K562 (cell line): ENCODE measurements at regions not wholly inside any gene's neighbourhood (a gene's known extent, or its start where the extent isn't known, plus 50 kb on each side); places are given as distances from the start of the nearest gene placed in this dataset.

ENCODE experiments used
- ATAC-seq: fragments of 200-7000 bp; cut with Tn5 transposase; 3 replicates; pipeline ENCODE4 v1.9.1; 2020; ENCODE audit warnings: moderate library complexity
- BruUV-seq: library from RNA; stranded (reverse); fragments of 400-500 nt; replicated peaks from 2 replicates; lab custom pipeline; 2021; lab: Mats Ljungman, UMichigan
- CTCF ChIA-PET: fragments of 300-600 bp; formaldehyde crosslinking; extraction: SDS; loops from one replicate; lab custom pipeline; 2021; ENCODE audit warnings: low intra/inter-chr PET ratio; lab: Yijun Ruan, JAX
- POLR2A ChIA-PET: fragments of 300-600, 350-650 bp; sonication (Branson Sonifier 250); formaldehyde crosslinking; extraction: SDS; loops from one replicate; lab custom pipeline; 2021; ENCODE audit warnings: antibody characterized with exemption, inconsistent platforms; lab: Yijun Ruan, JAX
- DNase-seq, 4 experiments: peaks; one replicate each; pipeline versions ENCODE4 v3.0.0 to v3.0.0-alpha.2; 2011 to 2018; ENCODE audit warnings: low spot score in 3 of 4, mixed read lengths in 3 of 4; ENCODE audit errors: extremely low read depth in 1 of 4
- FAIRE-seq: peaks from 2 replicates; lab custom pipeline; 2011; peaks lifted over from hg19 to GRCh38; lab: Jason Lieb, UNC
- H2AFZ ChIP-seq: 2 replicates; pipeline ENCODE4 v1.6.0; 2011; ENCODE audit warnings: low read depth, low read length, control low read depth, inconsistent platforms
- H3K27ac ChIP-seq: fragments of 200-600 bp; 3 replicates; pipeline ENCODE4 v1.8.0; 2011; ENCODE audit warnings: low read depth, mild to moderate bottlenecking, control low read depth, inconsistent platforms, low read length, moderate library complexity, mixed read lengths; ENCODE audit errors: extremely low read depth
- H3K27me3 ChIP-seq, 2 experiments: fragments of 300-600 bp in 1 of 2; 2 replicates in 1 of 2; 3 replicates in 1 of 2; pipeline versions ENCODE4 v1.6.0 to v1.8.0; 2011; ENCODE audit warnings: inconsistent platforms in 2 of 2, low read length in 2 of 2, mild to moderate bottlenecking in 1 of 2, mixed read lengths in 1 of 2, moderate library complexity in 1 of 2; ENCODE audit not compliant: control insufficient read depth in 2 of 2, insufficient read depth in 2 of 2
- H3K36me3 ChIP-seq: fragments of 300-600 bp; 3 replicates; pipeline ENCODE4 v1.8.0; 2011; ENCODE audit warnings: mild to moderate bottlenecking, low read length, inconsistent platforms; ENCODE audit not compliant: control insufficient read depth, insufficient read depth
- H3K4me1 ChIP-seq, 2 experiments: fragments of 200-600 bp in 1 of 2; replicated peaks in 1 of 2; 2 replicates in 1 of 2; 3 replicates in 1 of 2; pipeline versions ENCODE4 v1.5.1 to v1.8.0; 2011; ENCODE audit warnings: inconsistent platforms in 2 of 2, low read length in 2 of 2, mild to moderate bottlenecking in 1 of 2, mixed read lengths in 1 of 2, moderate library complexity in 1 of 2; ENCODE audit not compliant: control insufficient read depth in 2 of 2, insufficient read depth in 2 of 2
- H3K4me2 ChIP-seq: 2 replicates; pipeline ENCODE4 v1.6.1; 2011; ENCODE audit warnings: low read length, control low read depth, inconsistent platforms, mixed read lengths; ENCODE audit not compliant: insufficient read depth
- H3K4me3 ChIP-seq: fragments of 200-600 bp; sonication (generic), shearing (Covaris generic); 2 replicates; pipeline ENCODE4 v1.5.1; 2016; ENCODE audit warnings: control low read depth, inconsistent platforms
- H3K79me2 ChIP-seq: fragments of 200-600 bp; 3 replicates; pipeline ENCODE4 v1.8.0; 2011; ENCODE audit warnings: low read length, inconsistent platforms; ENCODE audit not compliant: control insufficient read depth, insufficient read depth
- H3K9ac ChIP-seq, 2 experiments: 2 replicates each; pipeline versions ENCODE4 v1.6.0 to v1.6.1; 2011; ENCODE audit warnings: low read depth in 2 of 2, low read length in 2 of 2, control low read depth in 1 of 2, inconsistent platforms in 1 of 2, mild to moderate bottlenecking in 1 of 2, mixed read lengths in 1 of 2; ENCODE audit not compliant: insufficient read depth in 1 of 2
- H3K9me1 ChIP-seq: one replicate; pipeline ENCODE4 v1.6.0; 2011; ENCODE audit warnings: inconsistent platforms, mild to moderate bottlenecking, low read length, moderate library complexity; ENCODE audit not compliant: control insufficient read depth, insufficient read depth
- H3K9me3 ChIP-seq: replicated peaks from 2 replicates; pipeline ENCODE4 v1.5.1; 2011; ENCODE audit warnings: low read depth, low read length, inconsistent platforms; ENCODE audit not compliant: control insufficient read depth, insufficient read depth
- H4K20me1 ChIP-seq: replicated peaks from 2 replicates; pipeline ENCODE4 v1.6.1; 2011; ENCODE audit warnings: low read length, inconsistent platforms, mixed read lengths; ENCODE audit not compliant: control insufficient read depth, insufficient read depth
- ARID3B ChIP-seq: fragments of 250-450 bp; sonication (Bioruptor Pico); IDR thresholded peaks from 2 replicates; pipeline ENCODE4 v1.4.0; 2020; ENCODE audit warnings: borderline replicate concordance
- BRF1 ChIP-seq: IDR thresholded peaks from 3 replicates; pipeline ENCODE4 v1.6.1; 2011; ENCODE audit warnings: borderline replicate concordance, mild to moderate bottlenecking; ENCODE audit not compliant: insufficient read length; ENCODE audit errors: extremely low read depth
- ETS1 ChIP-seq: conservative IDR thresholded peaks from 2 replicates; pipeline ENCODE4 v1.6.1; 2011; ENCODE audit warnings: low read depth, mild to moderate bottlenecking, low read length; ENCODE audit not compliant: control insufficient read depth
- HIVEP1 ChIP-seq: fragments of 250-450 bp; sonication (Bioruptor Pico); IDR thresholded peaks from 2 replicates; pipeline ENCODE4 v1.4.0; 2020; ENCODE audit warnings: mild to moderate bottlenecking
- MXD1 ChIP-seq: fragments of 250-450 bp; sonication (Bioruptor Pico); IDR thresholded peaks from 2 replicates; pipeline ENCODE4 v1.8.0; 2021; ENCODE audit warnings: borderline replicate concordance, mild to moderate bottlenecking, moderate library complexity; ENCODE audit not compliant: poor library complexity, severe bottlenecking
- MYC ChIP-seq, 2 experiments: fragments of 250-450 bp in 1 of 2; sonication (Bioruptor Pico) in 1 of 2; IDR thresholded peaks; 2 replicates each; pipeline versions ENCODE4 v1.5.1 to v1.6.1; 2012 to 2021; ENCODE audit warnings: low read depth in 2 of 2, borderline replicate concordance in 1 of 2, improper control_type of control experiment in 1 of 2, low read length in 1 of 2, mild to moderate bottlenecking in 1 of 2, moderate library complexity in 1 of 2
- MYNN ChIP-seq, 2 experiments: sonication (generic); formaldehyde crosslinking in 1 of 2; IDR thresholded peaks; 2 replicates each; pipeline versions ENCODE4 v1.5.0 to v1.6.1; 2016 to 2020; ENCODE audit warnings: antibody characterized with exemption in 1 of 2, missing genetic modification reagents in 1 of 2
- NFE2 ChIP-seq: IDR thresholded peaks from 2 replicates; pipeline ENCODE4 v1.6.1; 2014; ENCODE audit warnings: antibody characterized with exemption, low read depth
- PHB ChIP-seq: fragments of 250-450 bp; sonication (Bioruptor Pico); IDR thresholded peaks from 2 replicates; pipeline ENCODE4 v1.5.0; 2021
- PTTG1 ChIP-seq: fragments of 450-650 bp; IDR thresholded peaks from 2 replicates; pipeline ENCODE4 v1.6.1; 2016; ENCODE audit warnings: low read depth, mild to moderate bottlenecking, missing genetic modification characterization, missing compliant biosample characterization
- RERE ChIP-seq: sonication (generic); formaldehyde crosslinking; IDR thresholded peaks from 2 replicates; pipeline ENCODE4 v1.8.0; 2023; ENCODE audit warnings: missing genetic modification reagents, mild to moderate bottlenecking, borderline replicate concordance
- WGBS: fragments of 100-300 bp; shearing (Covaris generic); methylation state at CpG from one replicate; pipeline ENCODE4 v1.1.6; 2016; ENCODE audit warnings: low coverage, mixed read lengths; ENCODE audit not compliant: insufficient coverage; ENCODE audit errors: missing lambda C conversion rate; 5-methylcytosine and 5-hydroxymethylcytosine counted together
- in situ Hi-C: fragments of 300-500 bp; cut with MboI; formaldehyde crosslinking; loops from 4 replicates; pipeline ENCODE4 v1.15.0; 2018; ENCODE audit warnings: inconsistent platforms, mixed read lengths
- intact Hi-C: fragments of 100-400 bp; cut with micrococcal nuclease; formaldehyde crosslinking; loops from 2 replicates; pipeline ENCODE4 v1.14.2; 2022

- TF ChIP-seq ARID3B (CRISPR knock-in tag) = no peak
- TF ChIP-seq PTTG1 (tag) = no peak
These were observed 414.8 kb upstream of the C2CD4B start (continued) for GRCh38 chr15:62579842-62580241.

GRCh38 chr15:62582580-62582979 lies 417.5 kb upstream of the C2CD4B start:
- intact Hi-C loops = no loop called here
- POLR2A ChIA-PET = no interaction called here
- H3K4me2 ChIP-seq = no peak overlapping the region
- CTCF ChIA-PET = no interaction called here
- H3K4me3 ChIP-seq = no peak overlapping the region
- TF ChIP-seq MYNN (IDR thresholded peaks at IDR 0.05) (no peak), MYNN (CRISPR knock-in tag; IDR thresholded peaks at IDR 0.05) (no peak), RERE (CRISPR knock-in tag) (no peak), MXD1 (no peak), BRF1 (no peak), MYC (IDR thresholded peaks at IDR 0.05; ENCODE audit: low read depth, low read length) (no peak), MYC (CRISPR knock-in tag; IDR thresholded peaks at IDR 0.05; ENCODE audit: borderline replicate concordance, low read depth) (no peak), ETS1 (no peak), HIVEP1 (CRISPR knock-in tag) (no peak), NFE2 (no peak), PHB (CRISPR knock-in tag) (no peak)
- no peaks in the 10 kb centered on the region for H3K4me1 ChIP-seq
- DNase-seq (no peak), FAIRE-seq (no peak), ATAC-seq (no peak)
- no peaks in the 10 kb centered on the region for H3K36me3 ChIP-seq
- H3K9ac ChIP-seq = no peak overlapping the region
- no TSS peak for BruUV-seq
- H3K79me2 ChIP-seq = no peaks in the 10 kb centered on the region
- in situ Hi-C loops = no loop called here
- no peak overlapping the region for H2AFZ ChIP-seq
- H3K9me1 ChIP-seq = no peaks in the 10 kb centered on the region
- WGBS = 0% methylated on average over 2 of the region's 2 CpGs
- H3K9me3 ChIP-seq = no peaks in the 10 kb centered on the region
- H4K20me1 ChIP-seq = no peaks in the 10 kb centered on the region
- H3K27me3 ChIP-seq = peaks cover 6 to 10% of the 10 kb centered on the region in 2 experiments; a peak in 4 of 5 replicates
- no peak overlapping the region for H3K27ac ChIP-seq
